Ovary (tissue), 7 donors: ENCODE measurements at regions not wholly inside any gene's neighbourhood (a gene's known extent, or its start where the extent isn't known, plus 50 kb on each side); places are given as distances from the start of the nearest gene placed in this dataset.

ENCODE experiments used
- DNase-seq, 5 donors: peaks; one replicate each; pipeline ENCODE4 v3.0.0-alpha.2; 2019 to 2020
- H3K27ac ChIP-seq, 2 donors: fragments of 200-600 bp; one replicate each; pipeline versions ENCODE4 v1.5.1 to v1.8.0; 2019 to 2022
- H3K27me3 ChIP-seq: fragments of 200-600 bp; one replicate; pipeline ENCODE4 v1.8.0; 2022
- H3K36me3 ChIP-seq: fragments of 200-600 bp; sonication (generic); one replicate; pipeline ENCODE4 v1.5.1; 2019
- H3K4me1 ChIP-seq: one replicate; pipeline ENCODE4 v1.8.1; 2013; ENCODE audit warnings: mild to moderate bottlenecking, moderate library complexity; ENCODE audit not compliant: insufficient read depth
- H3K4me3 ChIP-seq: fragments of 200-600 bp; sonication (generic); one replicate; pipeline ENCODE4 v1.5.1; 2017
- H3K9me3 ChIP-seq, 2 donors: fragments of 200-600 bp in 1 of 2; sonication (generic) in 1 of 2; one replicate each; pipeline versions ENCODE4 v1.5.1 to v1.8.1; 2013 to 2019; ENCODE audit warnings: mild to moderate bottlenecking in 1 of 2, moderate library complexity in 1 of 2
- CTCF ChIP-seq, 3 donors: fragments of 450-650 bp in 2 of 3; fragments of 200-600 bp in 1 of 3; IDR thresholded peaks; one replicate each; pipeline versions ENCODE4 v1.5.1 to v1.8.0; 2016 to 2022; ENCODE audit warnings: antibody characterized with exemption in 3 of 3, mild to moderate bottlenecking in 1 of 3
- EP300 ChIP-seq: sonication (generic); formaldehyde crosslinking; IDR thresholded peaks from one replicate; pipeline ENCODE4 v1.6.1; 2017; ENCODE audit warnings: antibody characterized with exemption
- POLR2A ChIP-seq: fragments of 450-650 bp; IDR thresholded peaks from one replicate; pipeline ENCODE4 v1.6.1; 2017; ENCODE audit warnings: antibody characterized with exemption, mild to moderate bottlenecking, moderate library complexity
- WGBS, 3 donors: extraction: QIAGEN DNeasy Blood & Tissue Kit in 1 of 3; methylation state at CpG; one replicate each; pipeline versions ENCODE4 v1.1.5 to v1.1.7; 2013 to 2017; 5-methylcytosine and 5-hydroxymethylcytosine counted together
- intact Hi-C, 4 donors: fragments of 100-400 bp; cut with DNase I; formaldehyde crosslinking; loops; one replicate each; pipeline versions ENCODE4 v1.11.0 to v1.15.1; 2022 to 2023
- donor health status: DM: no; HTN: no; CAD: no; lungs with moderate emphysema.
- donor health status: DM: no; HTN: no; CAD: no.
- donor health status: Bipolar disorder and iron deficiency.
- donor health status: DM: no; HTN: no; CAD: no.
- donor health status: DM: yes; HTN: yes; CAD: no.

- 46 to 70% (median 54%) methylated on average over 2 of the region's 2 CpGs for WGBS, 3 donors
- intact Hi-C loops: no loop called here
- H3K4me3 ChIP-seq: no peak overlapping the region
- TF ChIP-seq CTCF (IDR thresholded peaks at IDR 0.05) (no peak), EP300 (no peak), POLR2A (no peak)
- H3K36me3 ChIP-seq: no peaks in the 10 kb centered on the region
- no peaks in the 10 kb centered on the region for H3K9me3 ChIP-seq
- no peak overlapping the region for H3K27ac ChIP-seq
- DNase-seq: no peak
- no peaks in the 10 kb centered on the region for H3K27me3 ChIP-seq
- H3K4me1 ChIP-seq: peaks cover 2% of the 10 kb centered on the region
Measured at GRCh38 chr10:76647301-76647700, 990.3 kb downstream of the KCNMA1 start.

DNA sequence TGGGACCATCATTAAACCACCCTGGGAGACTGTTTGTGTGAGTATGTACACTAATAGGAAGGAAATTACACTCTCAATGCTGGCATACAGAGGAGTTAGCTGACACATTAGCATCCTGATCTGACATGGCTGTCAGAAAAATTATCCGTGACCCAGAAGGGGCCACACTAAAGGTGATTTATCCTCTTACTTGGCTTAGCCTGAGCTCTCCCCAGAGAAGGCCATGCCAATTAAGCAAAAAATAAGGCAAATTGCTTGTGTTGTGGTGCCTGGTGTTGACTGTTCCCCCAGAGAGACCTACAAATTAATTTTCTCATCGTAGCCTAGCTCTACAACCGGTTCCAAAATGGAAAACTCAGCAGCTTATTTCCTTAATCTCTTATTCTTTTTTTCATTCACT, 992.3 kb downstream of the KCNMA1 start:
- TF ChIP-seq POLR2A (no peak), EP300 (no peak), CTCF (IDR thresholded peaks at IDR 0.05) (no peak)
- no peaks in the 10 kb centered on the region for H3K9me3 ChIP-seq
- no peaks in the 10 kb centered on the region for H3K27me3 ChIP-seq
- intact Hi-C loops: no loop called here
- H3K36me3 ChIP-seq: no peaks in the 10 kb centered on the region
- 51 to 67% (median 59%) methylated on average over 3 of the region's 3 CpGs for WGBS, 3 donors
- DNase-seq: no peak
- no peak overlapping the region for H3K4me3 ChIP-seq
- peaks cover 3% of the 10 kb centered on the region for H3K4me1 ChIP-seq
- no peak overlapping the region for H3K27ac ChIP-seq

- Histone ChIP-seq H3K4me1 (peaks cover 3% of the 10 kb centered on the region), H3K27me3 (no peaks in the 10 kb centered on the region), H3K27ac (no peak overlapping the region), H3K4me3 (no peak overlapping the region), H3K9me3 (no peaks in the 10 kb centered on the region), H3K36me3 (no peaks in the 10 kb centered on the region)
- 93 to 97% (median 94%) methylated on average over 2 of the region's 2 CpGs for WGBS, 3 donors
- DNase-seq: no peak
- TF ChIP-seq POLR2A (no peak), EP300 (no peak), CTCF (IDR thresholded peaks at IDR 0.05) (no peak)
- intact Hi-C loops: no loop called here
Measured at GRCh38 chr10:76644476-76644875, 993.1 kb downstream of the KCNMA1 start.

GRCh38 chr10:76643511-76643911, 994.1 kb downstream of the KCNMA1 start:
- Histone ChIP-seq H3K4me1 (peaks cover 3% of the 10 kb centered on the region), H3K27me3 (no peaks in the 10 kb centered on the region), H3K27ac (no peak overlapping the region), H3K36me3 (no peaks in the 10 kb centered on the region), H3K4me3 (no peak overlapping the region), H3K9me3 (no peaks in the 10 kb centered on the region)
- intact Hi-C loops: no loop called here
- no peak for TF ChIP-seq EP300
- TF ChIP-seq POLR2A: no peak
- TF ChIP-seq CTCF (IDR thresholded peaks at IDR 0.05): no peak
- 52 to 72% (median 71%) methylated on average over 4 of the region's 4 CpGs for WGBS, 3 donors
- peak in 1 of 5 donors; percentile 42 for DNase-seq

DNA sequence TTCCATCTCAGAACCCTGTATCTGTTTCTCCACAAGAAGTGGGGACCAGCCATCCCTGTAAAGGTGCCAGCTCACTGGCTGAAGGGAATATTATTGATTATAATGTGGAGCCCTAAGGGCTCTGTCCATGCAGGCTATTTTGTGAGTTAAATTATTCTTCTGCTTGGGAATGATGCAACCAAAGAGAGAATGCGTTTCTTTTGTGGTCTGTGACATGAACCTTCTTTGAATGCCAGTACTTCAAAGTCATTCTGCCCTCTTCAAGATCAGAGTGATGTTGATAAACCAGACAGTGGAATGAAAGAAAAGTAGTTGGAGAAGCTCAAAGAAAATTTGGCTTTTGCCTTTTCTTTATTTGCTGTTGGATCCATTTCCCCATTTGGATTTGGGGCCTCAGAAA, 995.2 kb downstream of the KCNMA1 start:
- Histone ChIP-seq H3K36me3 (no peaks in the 10 kb centered on the region), H3K27ac (no peak overlapping the region), H3K4me1 (peaks cover 3% of the 10 kb centered on the region), H3K9me3 (no peaks in the 10 kb centered on the region), H3K4me3 (no peak overlapping the region), H3K27me3 (no peaks in the 10 kb centered on the region)
- intact Hi-C loops: no loop called here
- no peak for TF ChIP-seq POLR2A
- TF ChIP-seq CTCF (IDR thresholded peaks at IDR 0.05): no peak
- TF ChIP-seq EP300: no peak
- WGBS, 3 donors: 37 to 53% (median 48%) methylated on average over 1 of the region's 1 CpG
- no peak for DNase-seq
